Right lobe of liver (tissue), 4 donors: ENCODE measurements at regions not wholly inside any gene's neighbourhood (a gene's known extent, or its start where the extent isn't known, plus 50 kb on each side); places are given as distances from the start of the nearest gene placed in this dataset.

Source experiments
- POLR2A ChIP-seq: fragments of 450-650 bp; IDR thresholded peaks from one replicate; pipeline ENCODE4 v1.6.1; 2017; ENCODE audit warnings: antibody characterized with exemption, mild to moderate bottlenecking
- TF ChIP-seq, protein P1 (sequence below), 4 donors: fragments of 200-600 bp in 3 of 4; fragments of 450-650 bp in 1 of 4; IDR thresholded peaks; one replicate each; pipeline versions ENCODE4 v1.5.1 to v1.8.0; 2016 to 2022; ENCODE audit warnings: antibody characterized with exemption in 4 of 4, mild to moderate bottlenecking in 2 of 4
- donor health status: DM: no; HTN: no; CAD: no.
- donor health status: DM: no; HTN: no; CAD: no.
- donor health status: DM: no; HTN: yes; CAD: no.

DNA sequence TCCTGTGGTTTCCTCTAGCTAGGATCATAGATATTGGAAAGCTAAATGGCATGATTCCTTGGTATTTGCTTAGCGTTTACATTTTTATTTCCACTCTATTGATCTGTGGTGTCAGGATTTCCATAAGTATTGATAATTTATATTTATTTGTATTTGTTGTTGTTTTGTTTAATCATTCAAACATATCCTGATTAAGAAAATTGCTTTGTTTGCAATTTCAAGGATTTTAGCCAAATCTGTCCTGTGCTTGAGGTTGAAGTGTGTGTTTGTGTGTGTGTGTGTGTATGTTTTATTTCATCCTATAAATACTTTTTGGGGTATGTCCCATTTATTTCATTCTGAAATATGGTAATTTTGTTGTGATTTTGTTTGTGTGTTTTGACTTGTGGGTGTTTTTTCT is 1884.1 kb upstream of the CDH6 start:
- no peak for TF ChIP-seq POLR2A
- TF ChIP-seq, protein P1, sequence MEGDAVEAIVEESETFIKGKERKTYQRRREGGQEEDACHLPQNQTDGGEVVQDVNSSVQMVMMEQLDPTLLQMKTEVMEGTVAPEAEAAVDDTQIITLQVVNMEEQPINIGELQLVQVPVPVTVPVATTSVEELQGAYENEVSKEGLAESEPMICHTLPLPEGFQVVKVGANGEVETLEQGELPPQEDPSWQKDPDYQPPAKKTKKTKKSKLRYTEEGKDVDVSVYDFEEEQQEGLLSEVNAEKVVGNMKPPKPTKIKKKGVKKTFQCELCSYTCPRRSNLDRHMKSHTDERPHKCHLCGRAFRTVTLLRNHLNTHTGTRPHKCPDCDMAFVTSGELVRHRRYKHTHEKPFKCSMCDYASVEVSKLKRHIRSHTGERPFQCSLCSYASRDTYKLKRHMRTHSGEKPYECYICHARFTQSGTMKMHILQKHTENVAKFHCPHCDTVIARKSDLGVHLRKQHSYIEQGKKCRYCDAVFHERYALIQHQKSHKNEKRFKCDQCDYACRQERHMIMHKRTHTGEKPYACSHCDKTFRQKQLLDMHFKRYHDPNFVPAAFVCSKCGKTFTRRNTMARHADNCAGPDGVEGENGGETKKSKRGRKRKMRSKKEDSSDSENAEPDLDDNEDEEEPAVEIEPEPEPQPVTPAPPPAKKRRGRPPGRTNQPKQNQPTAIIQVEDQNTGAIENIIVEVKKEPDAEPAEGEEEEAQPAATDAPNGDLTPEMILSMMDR (IDR thresholded peaks at IDR 0.05): no peak
